ENCODE measurements at regions not wholly inside any gene's neighbourhood (a gene's known extent, or its start where the extent isn't known, plus 50 kb on each side); places are given as distances from the start of the nearest gene placed in this dataset.

- no peak for DNase-seq (ENCODE audit: low spot score)
- in situ Hi-C loops (cut with HindIII; ENCODE audit: low sequenced_read_pairs) = no loop called here
Observed at GRCh38 chr1:230531103-230531502, 105.0 kb upstream of the PGBD5 start.

GRCh38 chr1:230519246-230519645 is 93.1 kb upstream of the PGBD5 start:
- no peak for DNase-seq (ENCODE audit: low spot score)
- in situ Hi-C loops (cut with HindIII; ENCODE audit: low sequenced_read_pairs) = no loop called here

- no peak for DNase-seq (ENCODE audit: low spot score)
- in situ Hi-C loops (cut with HindIII; ENCODE audit: low sequenced_read_pairs) = no loop called here
Observed at GRCh38 chr1:230518511-230518910, 92.4 kb upstream of the PGBD5 start.

GRCh38 chr1:230517786-230518185 is 91.7 kb upstream of the PGBD5 start:
- DNase-seq (ENCODE audit: low spot score) = no peak
- in situ Hi-C loops (cut with HindIII; ENCODE audit: low sequenced_read_pairs) = no loop called here

GRCh38 chr1:230517326-230517725 is 91.2 kb upstream of the PGBD5 start:
- in situ Hi-C loops (cut with HindIII; ENCODE audit: low sequenced_read_pairs) = no loop called here
- DNase-seq (ENCODE audit: low spot score) = no peak

- in situ Hi-C loops (cut with HindIII; ENCODE audit: low sequenced_read_pairs) = no loop called here
- DNase-seq (ENCODE audit: low spot score) = no peak
Observed at GRCh38 chr1:230516889-230517288, 90.8 kb upstream of the PGBD5 start.

- no peak for DNase-seq (ENCODE audit: low spot score)
- in situ Hi-C loops (cut with HindIII; ENCODE audit: low sequenced_read_pairs) = no loop called here
Observed at GRCh38 chr1:230515451-230516145, 89.5 kb upstream of the PGBD5 start.

GRCh38 chr1:230510496-230510895 is 84.4 kb upstream of the PGBD5 start:
- DNase-seq (ENCODE audit: low spot score) = no peak
- in situ Hi-C loops (cut with HindIII; ENCODE audit: low sequenced_read_pairs) = no loop called here

GRCh38 chr1:230509281-230509977 is 83.3 kb upstream of the PGBD5 start:
- in situ Hi-C loops (cut with HindIII; ENCODE audit: low sequenced_read_pairs) = no loop called here
- DNase-seq (ENCODE audit: low spot score) = no peak

GRCh38 chr1:230507666-230508402 is 81.7 kb upstream of the PGBD5 start:
- in situ Hi-C loops (cut with HindIII; ENCODE audit: low sequenced_read_pairs) = no loop called here

GRCh38 chr1:230507236-230507635 is 81.1 kb upstream of the PGBD5 start:
- peak; percentile 1 for DNase-seq (ENCODE audit: low spot score)
- in situ Hi-C loops (cut with HindIII; ENCODE audit: low sequenced_read_pairs) = no loop called here

More at GRCh38 chr1:230507666-230508402, 81.7 kb upstream of the PGBD5 start:
- DNase-seq (ENCODE audit: low spot score) = peak; percentile 78

- in situ Hi-C loops (cut with HindIII; ENCODE audit: low sequenced_read_pairs) = no loop called here
- no peak for DNase-seq (ENCODE audit: low spot score)
Observed at GRCh38 chr1:230506451-230506850, 80.3 kb upstream of the PGBD5 start.

GRCh38 chr1:230504310-230504709 is 78.2 kb upstream of the PGBD5 start:
- no peak for DNase-seq (ENCODE audit: low spot score)
- in situ Hi-C loops (cut with HindIII; ENCODE audit: low sequenced_read_pairs) = no loop called here

- DNase-seq (ENCODE audit: low spot score) = no peak
- in situ Hi-C loops (cut with HindIII; ENCODE audit: low sequenced_read_pairs) = no loop called here
Observed at GRCh38 chr1:230503726-230504125, 77.6 kb upstream of the PGBD5 start.

GRCh38 chr1:230502996-230503395 is 76.9 kb upstream of the PGBD5 start:
- DNase-seq (ENCODE audit: low spot score) = no peak
- in situ Hi-C loops (cut with HindIII; ENCODE audit: low sequenced_read_pairs) = no loop called here

- DNase-seq (ENCODE audit: low spot score) = no peak
- in situ Hi-C loops (cut with HindIII; ENCODE audit: low sequenced_read_pairs) = no loop called here
Observed at GRCh38 chr1:230502306-230502705, 76.2 kb upstream of the PGBD5 start.

- DNase-seq (ENCODE audit: low spot score) = no peak
- in situ Hi-C loops (cut with HindIII; ENCODE audit: low sequenced_read_pairs) = no loop called here
Observed at GRCh38 chr1:230501849-230502248, 75.7 kb upstream of the PGBD5 start.

GRCh38 chr1:230501242-230501641 is 75.1 kb upstream of the PGBD5 start:
- in situ Hi-C loops (cut with HindIII; ENCODE audit: low sequenced_read_pairs) = no loop called here
- no peak for DNase-seq (ENCODE audit: low spot score)

- DNase-seq (ENCODE audit: low spot score) = no peak
- in situ Hi-C loops (cut with HindIII; ENCODE audit: low sequenced_read_pairs) = no loop called here
Observed at GRCh38 chr1:230500063-230500462, 73.9 kb upstream of the PGBD5 start.

- no peak for DNase-seq (ENCODE audit: low spot score)
- in situ Hi-C loops (cut with HindIII; ENCODE audit: low sequenced_read_pairs) = no loop called here
Observed at GRCh38 chr1:230499496-230499895, 73.4 kb upstream of the PGBD5 start.
